Right lobe of liver (tissue), 6 donors: ENCODE measurements at regions not wholly inside any gene's neighbourhood (a gene's known extent, or its start where the extent isn't known, plus 50 kb on each side); places are given as distances from the start of the nearest gene placed in this dataset.
A peak's percentile ranks its signal among the peaks of the same experiment; 100 is the strongest.

Experiments used
- ATAC-seq, 4 donors: fragments of 200-7000 bp; cut with Tn5 transposase; one replicate each; pipeline ENCODE4 v1.9.1; 2020; ENCODE audit warnings: mild to moderate bottlenecking in 4 of 4, moderate library complexity in 4 of 4
- DNase-seq, 3 donors: peaks; one replicate each; pipeline ENCODE4 v3.0.0-alpha.2; 2020
- H3K27ac ChIP-seq, 3 donors: fragments of 200-600 bp; one replicate each; pipeline ENCODE4 v1.8.0; 2022
- H3K27me3 ChIP-seq, 2 donors: fragments of 200-600 bp; one replicate each; pipeline ENCODE4 v1.8.0; 2022
- H3K36me3 ChIP-seq, 4 donors: fragments of 200-600 bp; sonication (generic) in 1 of 4; one replicate each; pipeline versions ENCODE4 v1.5.1 to v1.8.0; 2017 to 2022; ENCODE audit warnings: control low read depth in 1 of 4
- H3K4me1 ChIP-seq, 4 donors: fragments of 200-600 bp; sonication (generic) in 1 of 4; one replicate each; pipeline versions ENCODE4 v1.5.1 to v1.8.0; 2017 to 2022; ENCODE audit warnings: control low read depth in 1 of 4
- H3K4me3 ChIP-seq, 3 donors: fragments of 200-600 bp; one replicate each; pipeline ENCODE4 v1.8.0; 2022
- H3K9me3 ChIP-seq, 4 donors: fragments of 200-600 bp; sonication (generic) in 1 of 4; one replicate each; pipeline versions ENCODE4 v1.5.1 to v1.8.0; 2017 to 2022; ENCODE audit warnings: control low read depth in 1 of 4
- CTCF ChIP-seq, 4 donors: fragments of 200-600 bp in 3 of 4; fragments of 450-650 bp in 1 of 4; IDR thresholded peaks; one replicate each; pipeline versions ENCODE4 v1.5.1 to v1.8.0; 2016 to 2022; ENCODE audit warnings: antibody characterized with exemption in 4 of 4, mild to moderate bottlenecking in 2 of 4
- POLR2A ChIP-seq: fragments of 450-650 bp; IDR thresholded peaks from one replicate; pipeline ENCODE4 v1.6.1; 2017; ENCODE audit warnings: antibody characterized with exemption, mild to moderate bottlenecking
- WGBS: methylation state at CpG from one replicate; pipeline ENCODE4 v1.1.6; 2018; ENCODE audit warnings: low coverage, low lambda C conversion rate; ENCODE audit not compliant: insufficient coverage; ENCODE audit errors: missing lambda C conversion rate; 5-methylcytosine and 5-hydroxymethylcytosine counted together
- intact Hi-C, 2 donors: fragments of 100-400 bp; cut with DNase I; formaldehyde crosslinking; loops; one replicate each; pipeline versions ENCODE4 v1.11.2 to v1.14.1; 2022
- donor health status: DM: no; HTN: yes; CAD: no.
- donor health status: DM: no; HTN: no; CAD: no.
- donor health status: DM: no; HTN: no; CAD: no.
- donor health status: DM: no; HTN: yes; CAD: no.
- donor health status: DM: no; HTN: yes; CAD: no.

- H3K4me3 ChIP-seq: no peak overlapping the region
- no peak for TF ChIP-seq CTCF (IDR thresholded peaks at IDR 0.05)
- TF ChIP-seq POLR2A: no peak
- intact Hi-C loops: no loop called here
- no peak overlapping the region for H3K27ac ChIP-seq
- H3K9me3 ChIP-seq: no peaks in the 10 kb centered on the region
- DNase-seq (no peak), ATAC-seq (no peak)
- no peaks in the 10 kb centered on the region for H3K27me3 ChIP-seq
- H3K36me3 ChIP-seq: no peaks in the 10 kb centered on the region
- WGBS: 34% methylated on average over 5 of the region's 6 CpGs
- H3K4me1 ChIP-seq: no peaks in the 10 kb centered on the region
These were observed 542.6 kb upstream of the COX7C start for GRCh38 chr5:86075139-86075538.

GRCh38 chr5:86095092-86095491 lies 522.6 kb upstream of the COX7C start:
- Histone ChIP-seq H3K27me3 (no peaks in the 10 kb centered on the region), H3K27ac (no peak overlapping the region), H3K36me3 (no peaks in the 10 kb centered on the region), H3K9me3 (no peaks in the 10 kb centered on the region), H3K4me3 (no peak overlapping the region), H3K4me1 (no peaks in the 10 kb centered on the region)
- intact Hi-C loops: no loop called here
- WGBS: 30% methylated on average over 1 of the region's 1 CpG
- no peak for DNase-seq
- no peak for ATAC-seq
- TF ChIP-seq POLR2A (no peak), CTCF (IDR thresholded peaks at IDR 0.05) (no peak)

- H3K36me3 ChIP-seq: no peaks in the 10 kb centered on the region
- 62% methylated on average over 6 of the region's 6 CpGs for WGBS
- H3K27ac ChIP-seq: no peak overlapping the region
- intact Hi-C loops: no loop called here
- no peaks in the 10 kb centered on the region for H3K9me3 ChIP-seq
- ATAC-seq (no peak), DNase-seq (peak in 1 of 3 donors; percentile 54)
- no peak overlapping the region for H3K4me3 ChIP-seq
- H3K27me3 ChIP-seq: no peaks in the 10 kb centered on the region
- TF ChIP-seq POLR2A (no peak), CTCF (IDR thresholded peaks at IDR 0.05) (no peak)
- H3K4me1 ChIP-seq: no peaks in the 10 kb centered on the region
These were observed 515.8 kb upstream of the COX7C start for GRCh38 chr5:86101966-86102365.

GRCh38 chr5:86108825-86109224 lies 508.9 kb upstream of the COX7C start:
- Histone ChIP-seq H3K4me1 (no peaks in the 10 kb centered on the region), H3K27me3 (no peaks in the 10 kb centered on the region), H3K27ac (no peak overlapping the region), H3K36me3 (no peaks in the 10 kb centered on the region), H3K9me3 (no peaks in the 10 kb centered on the region), H3K4me3 (no peak overlapping the region)
- DNase-seq (peak in 1 of 3 donors; percentile 33), ATAC-seq (no peak)
- TF ChIP-seq CTCF (IDR thresholded peaks at IDR 0.05) (no peak), POLR2A (no peak)
- WGBS: 65% methylated on average over 6 of the region's 6 CpGs
- intact Hi-C loops: no loop called here

GRCh38 chr5:86112249-86112648 lies 505.5 kb upstream of the COX7C start:
- H3K9me3 ChIP-seq: no peaks in the 10 kb centered on the region
- H3K27ac ChIP-seq: no peak overlapping the region
- intact Hi-C loops: no loop called here
- ATAC-seq (no peak), DNase-seq (no peak)
- no peaks in the 10 kb centered on the region for H3K27me3 ChIP-seq
- TF ChIP-seq POLR2A (no peak), CTCF (IDR thresholded peaks at IDR 0.05) (no peak)
- H3K4me3 ChIP-seq: no peak overlapping the region
- H3K36me3 ChIP-seq: no peaks in the 10 kb centered on the region
- no peaks in the 10 kb centered on the region for H3K4me1 ChIP-seq
